Superior temporal gyrus (tissue), 1 donor: ENCODE measurements at regions not wholly inside any gene's neighbourhood (a gene's known extent, or its start where the extent isn't known, plus 50 kb on each side); places are given as distances from the start of the nearest gene placed in this dataset.
"Not testable (repeated sequence)": the region's sequence is repeated elsewhere in the genome, so short reads cannot be mapped to it uniquely, and the experiment has no call there.

Experiments used
- DNase-seq: peaks from one replicate; pipeline ENCODE4 v3.0.0-alpha.2; 2016; ENCODE audit errors: extremely low spot score

- DNase-seq: no peak
These were observed 396.7 kb downstream of the PTPRU start for GRCh38 chr1:29632806-29633615.

GRCh38 chr1:29631836-29632805, 395.8 kb downstream of the PTPRU start:
- no peak for DNase-seq

DNA sequence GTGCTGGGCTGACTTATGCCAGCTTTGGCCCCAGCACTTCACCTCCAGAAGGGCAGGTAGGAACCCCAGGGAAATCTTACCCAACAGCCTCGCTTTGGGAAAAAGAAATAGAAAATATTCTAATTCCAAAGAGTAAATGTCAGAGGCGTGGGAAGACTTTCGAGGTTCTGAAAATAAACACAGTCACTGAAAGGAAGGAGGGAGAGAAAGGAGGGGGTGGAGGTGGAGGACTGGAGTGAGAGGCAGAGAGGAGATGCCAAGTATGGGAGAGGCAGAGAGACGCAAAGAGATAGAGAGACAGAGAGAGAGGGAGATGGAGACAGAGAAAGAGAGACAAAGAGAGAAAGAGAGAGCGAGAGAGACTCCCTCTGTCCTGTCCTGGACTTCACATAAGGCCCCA, 395.0 kb downstream of the PTPRU start:
- no peak for DNase-seq

DNA sequence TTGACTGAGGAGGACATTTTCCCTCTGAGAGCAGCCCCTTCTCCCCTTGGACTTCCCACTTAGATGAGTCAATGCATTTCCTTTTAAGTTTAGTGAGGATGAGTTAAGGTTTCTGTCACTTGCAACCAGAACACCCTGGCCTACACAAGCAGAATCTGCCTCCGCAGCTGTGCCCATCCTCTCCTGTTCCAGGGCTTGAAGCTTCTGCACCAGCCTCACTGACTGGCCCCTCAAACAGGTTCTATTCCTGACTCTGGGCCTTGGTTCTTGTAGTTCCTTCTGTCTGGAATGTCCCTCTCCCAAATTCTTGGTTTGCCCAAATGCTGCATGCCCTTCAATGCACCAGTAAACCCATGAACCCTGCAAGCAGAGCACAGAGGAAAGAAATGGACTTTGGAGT, 394.4 kb downstream of the PTPRU start:
- DNase-seq: no peak

GRCh38 chr1:29629814-29630516, 393.6 kb downstream of the PTPRU start:
- no peak for DNase-seq

GRCh38 chr1:29629401-29629800, 393.1 kb downstream of the PTPRU start:
- no peak for DNase-seq

- DNase-seq: no peak
These were observed 391.9 kb downstream of the PTPRU start for GRCh38 chr1:29628190-29628589.

GRCh38 chr1:29626726-29627125, 390.4 kb downstream of the PTPRU start:
- no peak for DNase-seq

DNA sequence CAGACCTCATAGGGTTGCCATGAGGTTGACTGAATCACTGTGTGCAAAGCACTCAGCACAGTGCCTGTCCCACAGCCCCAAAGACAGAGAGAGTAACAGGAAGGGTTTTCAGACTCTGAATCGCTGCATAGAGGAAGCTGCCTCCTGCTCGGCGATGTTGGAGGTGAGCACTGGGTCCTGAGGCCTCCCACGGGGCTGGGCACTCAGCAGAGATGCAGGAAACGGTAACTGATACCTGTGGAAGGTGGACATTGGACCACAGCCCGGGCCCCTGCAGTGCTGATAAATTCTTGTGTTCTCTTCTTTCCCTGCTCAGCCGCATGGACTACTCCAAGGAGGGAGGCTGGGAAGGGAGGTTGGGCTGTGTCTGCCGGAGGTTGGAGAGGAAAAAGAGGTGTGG, 389.7 kb downstream of the PTPRU start:
- no peak for DNase-seq

- DNase-seq: no peak
These were observed 388.7 kb downstream of the PTPRU start for GRCh38 chr1:29625084-29625420.

DNA sequence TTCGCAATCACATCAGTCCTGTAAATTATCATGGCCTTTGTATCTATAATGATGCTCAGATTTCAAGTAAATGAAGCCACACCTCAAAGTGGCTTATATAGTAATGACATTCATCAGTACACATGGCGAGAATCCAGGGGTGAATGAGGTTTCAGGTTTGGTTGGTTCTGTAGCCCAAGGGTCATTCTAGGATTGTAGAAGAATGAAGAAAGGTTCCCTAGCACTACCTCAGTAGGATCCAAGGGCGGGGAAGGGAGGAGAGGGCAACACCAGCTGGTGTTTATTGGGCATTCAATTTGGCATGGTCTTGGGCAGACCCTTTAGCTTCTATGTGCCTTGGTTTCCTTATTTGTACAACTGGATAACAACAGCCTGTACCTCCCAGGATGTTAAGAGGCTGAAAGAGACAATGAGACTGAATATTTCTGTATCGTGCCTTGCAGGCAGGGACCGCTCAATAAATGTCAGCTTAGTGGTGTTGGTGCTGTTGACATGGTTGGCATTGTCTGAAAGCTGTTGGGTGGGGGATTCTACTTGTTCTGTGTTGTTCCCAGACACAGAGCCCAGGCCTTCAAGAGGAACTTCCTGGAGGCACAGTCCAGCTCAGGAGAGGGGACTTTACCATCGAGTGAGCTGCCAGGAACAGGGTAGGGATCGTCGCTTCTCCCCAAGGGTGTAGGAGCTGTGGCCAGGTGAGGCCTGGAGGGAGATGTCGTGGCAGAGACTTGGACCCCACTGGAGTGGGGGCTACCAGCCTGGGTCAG, 388.2 kb downstream of the PTPRU start:
- DNase-seq: no peak

GRCh38 chr1:29623501-29623900, 387.2 kb downstream of the PTPRU start:
- no peak for DNase-seq

- DNase-seq: no peak
These were observed 385.6 kb downstream of the PTPRU start for GRCh38 chr1:29621826-29622435.

- DNase-seq: no peak
These were observed 384.3 kb downstream of the PTPRU start for GRCh38 chr1:29620631-29621030.

DNA sequence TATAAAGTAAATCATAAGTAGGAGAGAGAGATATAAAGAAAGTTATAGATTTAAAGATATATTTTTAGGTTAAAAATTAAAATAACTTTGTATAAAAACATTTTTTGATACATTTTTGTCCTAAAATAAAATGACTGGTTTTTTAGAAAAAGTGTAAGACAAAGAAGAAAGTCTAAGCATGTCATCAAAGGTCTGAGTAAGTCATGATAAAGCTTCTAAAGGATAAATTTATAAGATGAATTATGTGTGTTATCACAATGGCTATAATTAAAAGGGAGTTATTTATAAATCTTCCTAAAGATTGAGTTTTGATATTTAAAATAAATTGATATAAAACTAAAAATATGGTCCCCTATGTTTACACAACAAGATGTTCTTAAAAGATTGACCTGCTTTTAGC, 370.9 kb downstream of the PTPRU start:
- DNase-seq: no peak

DNA sequence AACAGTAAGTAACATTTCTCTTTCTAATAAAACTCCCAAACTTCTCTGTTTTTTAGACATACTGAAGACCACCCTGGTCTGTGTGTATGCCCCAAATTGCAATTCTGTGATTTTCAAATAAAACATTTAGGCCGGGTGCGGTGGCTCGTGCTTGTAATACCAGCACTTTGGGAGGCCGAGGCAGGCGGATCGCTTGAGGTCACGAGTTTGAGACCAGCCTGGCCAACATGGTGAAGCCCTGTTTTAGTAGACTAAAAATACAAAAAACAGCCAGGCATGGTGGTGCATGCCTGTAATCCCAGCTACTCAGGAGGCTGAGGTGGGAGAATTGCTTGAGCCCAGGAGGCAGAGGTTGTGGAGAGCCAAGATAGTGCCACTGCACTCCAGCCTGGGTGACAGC, 368.5 kb downstream of the PTPRU start:
- not testable (repeated sequence) for DNase-seq

DNA sequence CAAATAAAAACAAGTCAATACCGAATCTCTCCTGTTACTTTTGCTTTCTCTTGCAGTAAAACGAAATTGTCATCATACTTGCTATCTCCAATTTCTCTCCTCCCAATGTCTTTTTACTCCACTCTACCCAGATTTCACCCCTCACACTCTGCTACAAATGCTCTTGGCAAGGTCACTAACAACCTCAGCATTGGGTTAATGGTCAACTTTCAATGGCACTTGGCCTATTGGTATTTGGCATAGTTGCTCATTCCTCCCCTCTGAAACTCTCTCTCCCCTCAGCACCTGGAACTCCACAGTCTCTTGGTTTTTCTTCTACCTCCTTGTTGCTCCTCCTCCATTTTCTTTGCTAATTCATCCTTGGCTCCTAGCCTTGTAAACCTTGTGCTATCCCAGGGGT, 367.3 kb downstream of the PTPRU start:
- DNase-seq: no peak

- no peak for DNase-seq
These were observed 365.9 kb downstream of the PTPRU start for GRCh38 chr1:29602203-29602602.

DNA sequence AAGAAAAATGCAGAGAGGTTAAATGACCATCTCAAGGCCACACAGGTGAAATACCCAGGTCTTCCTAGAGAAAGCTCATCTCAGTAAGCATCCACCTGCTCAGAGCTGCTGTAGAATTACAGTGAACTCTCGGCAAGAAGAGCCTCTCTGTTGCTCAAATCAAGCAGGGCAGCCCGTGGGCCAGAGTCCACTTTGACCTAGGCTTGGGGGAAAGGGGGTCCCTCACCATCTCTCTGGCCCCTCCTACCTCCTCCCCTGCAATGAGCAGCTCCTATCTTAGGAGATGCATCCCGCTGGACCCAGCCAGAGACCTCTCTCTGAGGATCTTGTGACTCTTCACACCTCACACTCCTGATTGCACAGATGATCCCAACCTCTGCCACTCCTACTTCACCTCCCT, 364.7 kb downstream of the PTPRU start:
- DNase-seq: no peak

DNA sequence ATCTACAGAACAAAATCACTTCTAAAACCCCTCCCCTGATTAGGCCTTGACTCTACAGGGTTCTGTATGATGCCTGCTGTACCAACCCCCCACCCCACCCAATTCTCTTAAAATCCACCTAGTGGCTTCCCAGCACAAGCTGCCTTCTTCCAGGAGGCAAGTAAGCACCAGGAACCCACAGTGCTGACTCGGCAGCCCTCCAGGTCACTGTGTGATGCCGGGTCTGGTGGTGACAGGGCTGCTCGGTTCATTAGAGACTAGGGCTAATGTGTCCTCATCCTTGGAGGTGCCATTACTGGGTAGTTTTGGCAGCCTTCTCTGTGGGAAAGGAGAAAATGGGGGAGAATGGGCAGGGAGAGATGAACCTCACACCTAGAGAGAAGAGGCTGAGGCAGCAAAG, 363.5 kb downstream of the PTPRU start:
- DNase-seq: no peak

GRCh38 chr1:29599071-29599470, 362.7 kb downstream of the PTPRU start:
- DNase-seq: no peak
